ENCODE measurements at regions not wholly inside any gene's neighbourhood (a gene's known extent, or its start where the extent isn't known, plus 50 kb on each side); places are given as distances from the start of the nearest gene placed in this dataset.

DNA sequence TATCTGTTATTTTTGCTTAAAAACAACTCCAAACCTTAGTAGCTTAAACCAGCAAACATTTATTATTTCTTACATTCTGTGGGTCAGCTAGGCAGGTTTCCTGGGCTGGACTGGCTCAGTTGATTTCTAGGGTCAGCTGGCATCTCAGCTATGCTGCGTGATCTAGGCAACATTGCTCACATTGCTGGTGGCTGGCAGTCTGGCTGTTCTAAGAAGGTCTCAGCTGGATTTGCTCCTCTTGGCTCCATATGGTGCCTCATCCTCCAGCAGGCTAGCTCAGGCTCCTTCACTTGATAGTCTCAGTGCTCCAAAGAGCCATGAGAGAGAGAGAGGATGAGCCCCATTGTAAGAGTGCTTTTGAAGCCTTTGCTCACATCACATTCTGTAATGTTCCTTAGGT, 470.6 kb upstream of the CDH5 start:
- TF ChIP-seq, protein P1, sequence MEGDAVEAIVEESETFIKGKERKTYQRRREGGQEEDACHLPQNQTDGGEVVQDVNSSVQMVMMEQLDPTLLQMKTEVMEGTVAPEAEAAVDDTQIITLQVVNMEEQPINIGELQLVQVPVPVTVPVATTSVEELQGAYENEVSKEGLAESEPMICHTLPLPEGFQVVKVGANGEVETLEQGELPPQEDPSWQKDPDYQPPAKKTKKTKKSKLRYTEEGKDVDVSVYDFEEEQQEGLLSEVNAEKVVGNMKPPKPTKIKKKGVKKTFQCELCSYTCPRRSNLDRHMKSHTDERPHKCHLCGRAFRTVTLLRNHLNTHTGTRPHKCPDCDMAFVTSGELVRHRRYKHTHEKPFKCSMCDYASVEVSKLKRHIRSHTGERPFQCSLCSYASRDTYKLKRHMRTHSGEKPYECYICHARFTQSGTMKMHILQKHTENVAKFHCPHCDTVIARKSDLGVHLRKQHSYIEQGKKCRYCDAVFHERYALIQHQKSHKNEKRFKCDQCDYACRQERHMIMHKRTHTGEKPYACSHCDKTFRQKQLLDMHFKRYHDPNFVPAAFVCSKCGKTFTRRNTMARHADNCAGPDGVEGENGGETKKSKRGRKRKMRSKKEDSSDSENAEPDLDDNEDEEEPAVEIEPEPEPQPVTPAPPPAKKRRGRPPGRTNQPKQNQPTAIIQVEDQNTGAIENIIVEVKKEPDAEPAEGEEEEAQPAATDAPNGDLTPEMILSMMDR (IDR thresholded peaks at IDR 0.05), result no peak
- TF ChIP-seq POLR2A (IDR thresholded peaks at IDR 0.05), result no peak
- TF ChIP-seq EP300 (IDR thresholded peaks at IDR 0.05), result no peak
